ENCODE measurements at regions not wholly inside any gene's neighbourhood (a gene's known extent, or its start where the extent isn't known, plus 50 kb on each side); places are given as distances from the start of the nearest gene placed in this dataset.

DNA sequence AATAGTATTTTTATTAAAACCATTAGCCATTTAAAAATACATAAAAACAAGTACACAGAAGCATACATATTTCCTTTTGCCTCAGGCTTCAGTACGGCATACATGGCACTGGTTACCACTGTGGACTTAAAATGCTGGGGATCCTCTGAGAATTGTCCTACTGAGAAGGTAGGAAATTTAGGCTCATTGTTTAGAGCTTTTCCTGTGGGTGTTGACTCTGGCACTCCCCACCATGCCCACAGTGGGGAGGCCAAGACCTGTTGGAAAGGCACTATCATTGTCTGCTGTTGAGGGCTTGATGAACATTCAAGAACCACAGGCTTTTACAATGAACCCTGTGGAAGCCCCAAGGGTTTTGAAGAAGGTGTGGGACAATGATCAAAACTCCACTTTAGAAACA is 473.4 kb downstream of the BTBD3 start (continued):
- TF ChIP-seq, protein P1, sequence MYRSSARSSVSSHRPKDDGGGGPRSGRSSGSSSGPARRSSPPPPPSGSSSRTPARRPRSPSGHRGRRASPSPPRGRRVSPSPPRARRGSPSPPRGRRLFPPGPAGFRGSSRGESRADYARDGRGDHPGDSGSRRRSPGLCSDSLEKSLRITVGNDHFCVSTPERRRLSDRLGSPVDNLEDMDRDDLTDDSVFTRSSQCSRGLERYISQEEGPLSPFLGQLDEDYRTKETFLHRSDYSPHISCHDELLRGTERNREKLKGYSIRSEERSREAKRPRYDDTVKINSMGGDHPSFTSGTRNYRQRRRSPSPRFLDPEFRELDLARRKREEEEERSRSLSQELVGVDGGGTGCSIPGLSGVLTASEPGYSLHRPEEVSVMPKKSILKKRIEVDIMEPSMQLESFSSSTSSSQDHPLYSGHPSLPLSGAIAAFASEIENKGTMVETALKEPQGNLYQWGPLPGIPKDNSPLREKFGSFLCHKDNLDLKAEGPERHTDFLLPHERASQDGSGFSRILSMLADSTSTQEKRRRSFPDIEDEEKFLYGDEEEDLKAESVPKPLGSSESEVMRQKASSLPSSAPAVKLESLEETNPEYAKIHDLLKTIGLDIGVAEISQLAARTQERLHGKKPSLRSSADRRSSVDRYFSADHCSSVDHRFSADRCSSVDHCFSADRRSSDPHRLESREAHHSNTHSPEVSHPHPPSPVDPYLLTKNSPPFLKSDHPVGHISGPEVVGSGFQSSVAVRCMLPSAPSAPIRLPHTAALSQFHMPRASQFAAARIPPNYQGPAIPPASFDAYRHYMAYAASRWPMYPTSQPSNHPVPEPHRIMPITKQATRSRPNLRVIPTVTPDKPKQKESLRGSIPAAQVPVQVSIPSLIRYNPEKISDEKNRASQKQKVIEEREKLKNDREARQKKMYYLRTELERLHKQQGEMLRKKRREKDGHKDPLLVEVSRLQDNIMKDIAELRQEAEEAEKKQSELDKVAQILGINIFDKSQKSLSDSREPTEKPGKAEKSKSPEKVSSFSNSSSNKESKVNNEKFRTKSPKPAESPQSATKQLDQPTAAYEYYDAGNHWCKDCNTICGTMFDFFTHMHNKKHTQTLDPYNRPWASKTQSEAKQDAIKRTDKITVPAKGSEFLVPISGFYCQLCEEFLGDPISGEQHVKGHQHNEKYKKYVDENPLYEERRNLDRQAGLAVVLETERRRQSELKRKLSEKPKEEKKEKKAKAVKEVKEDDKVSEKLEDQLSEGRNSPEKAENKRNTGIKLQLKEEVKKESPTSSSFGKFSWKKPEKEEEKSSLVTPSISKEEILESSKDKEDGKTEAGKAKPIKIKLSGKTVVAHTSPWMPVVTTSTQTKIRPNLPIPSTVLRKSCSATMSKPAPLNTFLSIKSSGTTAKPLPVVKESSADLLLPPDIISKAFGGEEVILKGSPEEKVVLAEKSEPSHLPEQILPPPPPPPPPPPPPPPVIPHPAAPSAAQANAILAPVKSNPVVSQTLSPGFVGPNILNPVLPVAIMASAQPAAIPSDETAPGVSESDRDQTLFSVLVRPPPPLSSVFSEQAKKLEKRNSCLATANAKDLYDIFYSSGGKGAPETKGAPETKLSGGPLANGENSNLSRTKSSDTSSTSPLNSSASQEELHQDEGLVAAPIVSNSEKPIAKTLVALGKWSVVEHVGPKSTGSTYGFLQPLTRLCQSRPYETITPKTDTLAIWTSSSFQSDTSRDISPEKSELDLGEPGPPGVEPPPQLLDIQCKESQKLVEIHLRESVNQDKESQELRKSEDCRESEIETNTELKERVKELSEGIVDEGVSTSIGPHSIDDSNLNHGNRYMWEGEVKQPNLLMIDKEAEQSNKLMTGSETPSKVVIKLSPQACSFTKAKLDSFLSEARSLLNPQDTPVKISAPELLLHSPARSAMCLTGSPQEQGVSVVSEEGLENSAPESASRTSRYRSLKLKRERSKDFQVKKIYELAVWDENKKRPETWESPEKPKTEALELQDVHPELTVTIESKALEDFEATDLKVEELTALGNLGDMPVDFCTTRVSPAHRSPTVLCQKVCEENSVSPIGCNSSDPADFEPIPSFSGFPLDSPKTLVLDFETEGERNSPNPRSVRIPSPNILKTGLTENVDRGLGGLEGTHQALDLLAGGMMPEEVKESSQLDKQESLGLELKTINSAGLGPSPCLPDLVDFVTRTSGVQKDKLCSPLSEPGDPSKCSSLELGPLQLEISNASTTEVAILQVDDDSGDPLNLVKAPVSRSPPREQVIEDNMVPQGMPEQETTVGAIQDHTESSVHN (IDR thresholded peaks at IDR 0.05; ENCODE audit: borderline replicate concordance in 1 of 2, low read depth in 1 of 2) = no peak
- TF ChIP-seq HDAC1 (IDR thresholded peaks at IDR 0.05) = no peak
- TF ChIP-seq, protein P2, sequence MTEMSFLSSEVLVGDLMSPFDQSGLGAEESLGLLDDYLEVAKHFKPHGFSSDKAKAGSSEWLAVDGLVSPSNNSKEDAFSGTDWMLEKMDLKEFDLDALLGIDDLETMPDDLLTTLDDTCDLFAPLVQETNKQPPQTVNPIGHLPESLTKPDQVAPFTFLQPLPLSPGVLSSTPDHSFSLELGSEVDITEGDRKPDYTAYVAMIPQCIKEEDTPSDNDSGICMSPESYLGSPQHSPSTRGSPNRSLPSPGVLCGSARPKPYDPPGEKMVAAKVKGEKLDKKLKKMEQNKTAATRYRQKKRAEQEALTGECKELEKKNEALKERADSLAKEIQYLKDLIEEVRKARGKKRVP (CRISPR knock-in tag; IDR thresholded peaks at IDR 0.05) = no peak
